ACC112 (cell line): ENCODE measurements at regions not wholly inside any gene's neighbourhood (a gene's known extent, or its start where the extent isn't known, plus 50 kb on each side); places are given as distances from the start of the nearest gene placed in this dataset.
"Not testable (repeated sequence)": the region's sequence is repeated elsewhere in the genome, so short reads cannot be mapped to it uniquely, and the experiment has no call there.

Experiments used
- H2AFZ ChIP-seq: fragments of 200-600 bp; sonication (generic); one replicate; pipeline ENCODE4 v1.6.0; 2017; ENCODE audit warnings: antibody characterized with exemption, low read length; ENCODE audit not compliant: unreplicated experiment
- H3K27ac ChIP-seq: fragments of 200-600 bp; sonication (generic); 2 replicates; pipeline ENCODE4 v1.5.1; 2014; ENCODE audit warnings: low read depth, mild to moderate bottlenecking, antibody characterized with exemption, low read length, moderate library complexity
- H3K27me3 ChIP-seq: fragments of 200-600 bp; sonication (generic); 2 replicates; pipeline ENCODE4 v1.6.1; 2014; ENCODE audit warnings: mild to moderate bottlenecking, antibody characterized with exemption, low read length, moderate library complexity, mixed read lengths; ENCODE audit not compliant: insufficient read depth
- H3K36me3 ChIP-seq: fragments of 200-600 bp; sonication (generic); 2 replicates; pipeline ENCODE4 v1.6.1; 2016; ENCODE audit warnings: mild to moderate bottlenecking, antibody characterized with exemption, low read length, moderate library complexity, mixed read lengths; ENCODE audit not compliant: insufficient read depth
- H3K4me1 ChIP-seq: fragments of 200-600 bp; sonication (generic); one replicate; pipeline ENCODE4 v1.6.1; 2016; ENCODE audit warnings: low read length, mixed read lengths; ENCODE audit not compliant: insufficient read depth, unreplicated experiment, control insufficient read depth
- H3K4me3 ChIP-seq: fragments of 200-600 bp; sonication (generic); 2 replicates; pipeline ENCODE4 v1.5.1; 2014; ENCODE audit warnings: mild to moderate bottlenecking, low read depth, low read length
- H3K79me2 ChIP-seq: fragments of 200-600 bp; sonication (generic); one replicate; pipeline ENCODE4 v1.6.0; 2016; ENCODE audit warnings: low read length; ENCODE audit not compliant: control insufficient read depth, unreplicated experiment, insufficient read depth

GRCh38 chr12:54713876-54714275 is 65.7 kb upstream of the DCD start:
- H3K79me2 ChIP-seq, H3K27ac ChIP-seq, H3K4me3 ChIP-seq, H2AFZ ChIP-seq, H3K36me3 ChIP-seq, H3K4me1 ChIP-seq: not testable (repeated sequence)
- peaks cover 57% of the 10 kb centered on the region for H3K27me3 ChIP-seq

- H3K27ac ChIP-seq = no peak overlapping the region
Observed at GRCh38 chr12:54711669-54712068, 63.5 kb upstream of the DCD start.

GRCh38 chr12:54708826-54709225 is 60.7 kb upstream of the DCD start:
- Histone ChIP-seq H3K4me1 (no peaks in the 10 kb centered on the region), H2AFZ (no peak overlapping the region), H3K36me3 (no peaks in the 10 kb centered on the region), H3K27ac (no peak overlapping the region), H3K4me3 (no peak overlapping the region), H3K27me3 (peaks cover 49% of the 10 kb centered on the region), H3K79me2 (no peaks in the 10 kb centered on the region)

More at GRCh38 chr12:54711669-54712068, 63.5 kb upstream of the DCD start:
- Histone ChIP-seq H2AFZ (no peak overlapping the region), H3K27me3 (peaks cover 59% of the 10 kb centered on the region), H3K36me3 (no peaks in the 10 kb centered on the region), H3K79me2 (no peaks in the 10 kb centered on the region), H3K4me1 (no peaks in the 10 kb centered on the region), H3K4me3 (no peak overlapping the region)

GRCh38 chr12:54704202-54704601 is 56.0 kb upstream of the DCD start:
- no peaks in the 10 kb centered on the region for H3K4me1 ChIP-seq
- no peak overlapping the region for H3K4me3 ChIP-seq
- H3K36me3 ChIP-seq = no peaks in the 10 kb centered on the region
- H3K79me2 ChIP-seq = no peaks in the 10 kb centered on the region
- no peak overlapping the region for H2AFZ ChIP-seq
- no peak overlapping the region for H3K27ac ChIP-seq
- peaks cover 40% of the 10 kb centered on the region for H3K27me3 ChIP-seq

- no peak overlapping the region for H3K4me3 ChIP-seq
- peaks cover 47% of the 10 kb centered on the region for H3K27me3 ChIP-seq
- no peaks in the 10 kb centered on the region for H3K36me3 ChIP-seq
- no peak overlapping the region for H3K27ac ChIP-seq
- H3K79me2 ChIP-seq = no peaks in the 10 kb centered on the region
- H2AFZ ChIP-seq = no peak overlapping the region
- no peaks in the 10 kb centered on the region for H3K4me1 ChIP-seq
Observed at GRCh38 chr12:54701940-54702592, 53.9 kb upstream of the DCD start.

GRCh38 chr12:54700849-54701248 is 52.7 kb upstream of the DCD start:
- peaks cover 52% of the 10 kb centered on the region for H3K27me3 ChIP-seq
- no peaks in the 10 kb centered on the region for H3K4me1 ChIP-seq
- H3K27ac ChIP-seq = no peak overlapping the region
- H3K36me3 ChIP-seq = no peaks in the 10 kb centered on the region
- H2AFZ ChIP-seq = no peak overlapping the region
- H3K4me3 ChIP-seq = no peak overlapping the region
- no peaks in the 10 kb centered on the region for H3K79me2 ChIP-seq

- Histone ChIP-seq H3K27ac (no peak overlapping the region), H2AFZ (no peak overlapping the region), H3K27me3 (peaks cover 54% of the 10 kb centered on the region), H3K79me2 (no peaks in the 10 kb centered on the region), H3K4me3 (no peak overlapping the region), H3K4me1 (no peaks in the 10 kb centered on the region), H3K36me3 (no peaks in the 10 kb centered on the region)
Observed at GRCh38 chr12:54700301-54700700, 52.1 kb upstream of the DCD start.
